Activated CD8-positive, alpha-beta memory T cell treated with anti-CD3 and anti-CD28 coated beads, Interleukin-2, amount 50 U/mL, for 4 hours (primary cell): ENCODE measurements at regions not wholly inside any gene's neighbourhood (a gene's known extent, or its start where the extent isn't known, plus 50 kb on each side); places are given as distances from the start of the nearest gene placed in this dataset.

Source experiments
- DNase-seq: peaks from one replicate; pipeline ENCODE4 v3.0.0-alpha.2; 2020

DNA sequence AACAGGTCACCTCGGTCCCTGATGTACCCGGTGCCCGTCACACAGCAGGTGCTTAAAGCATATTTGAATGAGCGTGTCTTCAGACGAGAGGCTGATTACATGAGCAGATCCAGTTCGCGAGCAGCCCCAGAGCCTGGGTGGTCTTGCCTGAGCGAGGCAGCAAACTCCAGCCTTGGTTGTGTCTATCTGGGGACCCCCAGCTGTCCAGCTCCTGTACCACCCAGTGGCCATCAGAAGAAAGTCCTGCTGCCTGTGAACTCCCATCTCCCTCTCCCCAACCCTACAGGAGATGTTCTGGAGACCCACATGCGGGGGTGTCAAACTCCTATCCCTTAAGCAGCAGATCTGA is 174.2 kb downstream of the PHETA1 start:
- no peak for DNase-seq

DNA sequence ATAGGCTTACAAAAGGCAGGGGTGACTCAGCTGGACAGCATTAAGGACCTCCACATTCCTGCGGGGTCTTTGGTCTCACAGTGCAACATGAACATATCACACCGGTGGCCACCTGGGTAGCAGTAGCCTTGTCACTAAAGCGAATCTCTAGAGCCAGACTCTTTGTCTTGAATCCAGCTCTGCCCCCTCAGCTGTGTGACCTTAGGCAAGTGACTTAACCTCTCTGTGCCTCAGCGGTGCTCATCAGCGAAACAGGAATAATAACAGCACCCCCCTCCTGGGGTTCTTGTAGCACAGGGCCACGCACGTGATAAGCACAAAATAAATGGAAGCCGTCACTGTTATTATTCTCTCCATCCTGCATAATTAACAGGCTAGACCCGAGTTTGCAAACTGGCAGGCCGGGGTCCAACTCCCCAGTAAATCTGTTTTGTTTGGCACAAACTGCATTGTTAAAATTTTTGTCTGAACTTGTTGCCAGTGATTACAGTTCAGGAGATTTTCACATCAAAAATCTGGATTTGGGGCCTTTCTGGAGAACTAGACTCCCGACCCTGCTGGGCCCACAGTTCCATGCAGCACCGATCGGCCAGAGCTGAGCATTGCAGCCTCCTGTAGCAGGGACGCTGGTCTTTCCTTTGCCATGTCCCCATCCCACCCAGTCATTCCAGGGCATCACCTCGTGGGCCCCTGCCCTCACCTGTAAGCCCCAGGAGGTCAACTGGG is 174.8 kb downstream of the PHETA1 start:
- DNase-seq = no peak

DNA sequence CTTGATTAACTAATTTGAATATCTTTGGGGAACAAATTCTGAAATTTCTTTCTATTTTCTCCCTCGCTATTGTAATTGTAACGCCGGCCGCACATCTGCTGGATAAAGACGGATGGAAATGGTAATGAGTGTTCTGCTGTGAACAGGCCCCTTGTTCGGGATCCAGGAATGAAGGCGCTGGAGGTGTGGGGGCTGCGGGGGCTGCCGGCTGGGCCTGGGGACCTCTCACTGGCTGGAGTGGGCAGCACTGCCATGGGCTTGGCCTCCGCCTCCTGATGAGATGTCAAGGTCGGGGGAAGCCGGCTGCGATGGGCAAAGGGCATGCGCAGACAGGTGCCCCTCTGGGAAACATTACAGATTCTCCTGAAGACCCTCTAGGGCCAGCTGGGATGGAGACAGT is 175.4 kb downstream of the PHETA1 start:
- no peak for DNase-seq

DNA sequence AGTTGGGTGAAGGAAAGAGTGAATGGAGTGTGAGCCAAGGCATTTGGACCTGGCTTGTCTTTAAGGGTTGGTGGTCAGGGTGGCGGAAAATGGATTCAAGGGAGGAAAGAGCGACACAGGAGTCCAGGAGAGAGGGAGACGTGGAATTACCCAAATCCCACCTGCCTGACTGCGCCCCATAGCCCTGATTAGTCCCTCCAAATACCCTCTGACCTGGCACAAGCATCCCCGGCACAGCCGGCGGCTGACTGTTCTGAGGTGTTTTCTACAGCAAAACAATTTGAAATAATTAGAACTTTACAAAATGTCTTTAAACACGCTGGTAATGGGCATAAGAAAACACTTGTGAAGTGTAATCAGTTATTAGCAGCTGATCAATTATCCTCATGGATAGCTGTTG is 175.8 kb downstream of the PHETA1 start:
- no peak for DNase-seq

DNA sequence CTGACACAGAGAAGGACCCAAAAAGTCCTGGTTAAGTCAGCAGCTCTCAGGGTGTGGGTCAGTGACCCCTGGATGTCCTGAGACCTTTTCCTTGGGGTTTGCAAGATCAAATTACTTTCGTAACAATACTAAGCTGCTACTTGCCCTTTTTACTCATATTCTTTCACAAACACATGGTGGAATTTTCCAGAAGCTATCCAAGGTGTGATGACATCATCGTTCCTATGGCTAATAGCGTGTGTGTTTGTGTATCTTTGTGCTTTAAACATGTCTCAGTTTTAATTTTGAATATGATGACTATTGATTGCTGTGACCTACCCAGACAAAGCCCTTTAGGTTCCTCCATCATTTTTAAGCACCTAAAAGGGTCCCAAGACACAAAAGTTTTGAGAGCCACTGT is 176.2 kb downstream of the PHETA1 start:
- no peak for DNase-seq

DNA sequence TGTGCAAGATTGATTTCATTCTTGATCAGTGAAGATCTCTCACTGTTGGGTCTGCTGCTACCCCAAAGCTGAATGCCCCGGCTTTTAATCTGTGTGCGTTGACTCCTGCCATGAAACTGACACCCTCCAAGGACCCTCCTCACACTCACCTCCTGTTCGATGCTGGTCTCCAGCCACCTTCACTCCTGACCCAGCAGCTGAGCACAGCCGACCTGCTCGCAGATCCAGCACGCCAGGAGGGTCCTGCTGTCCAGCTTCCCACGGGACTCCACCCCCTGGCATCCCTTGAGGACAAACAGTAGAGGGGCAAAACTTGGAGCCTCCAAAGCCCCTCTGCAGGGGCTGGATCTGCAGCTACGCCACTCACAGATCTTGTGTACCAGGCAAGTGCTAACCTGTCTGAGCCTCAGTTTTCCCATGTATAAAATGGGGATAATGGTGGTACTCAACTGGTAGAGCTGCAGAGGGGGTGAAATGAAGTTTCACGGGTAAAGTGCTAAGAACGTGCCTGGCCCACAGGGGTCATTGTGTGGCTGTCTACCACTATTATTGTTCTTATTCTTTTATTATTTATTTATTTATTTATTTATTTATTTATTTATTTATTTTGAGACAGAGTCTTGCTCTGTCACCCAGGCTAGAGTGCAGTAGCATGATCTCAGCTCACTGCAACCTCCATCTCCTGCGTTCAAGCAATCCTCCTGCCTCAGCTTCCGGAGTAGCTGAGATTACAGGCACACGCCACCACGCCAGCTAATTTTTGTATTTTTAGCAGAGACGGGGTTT is 178.0 kb downstream of the PHETA1 start:
- no peak for DNase-seq

DNA sequence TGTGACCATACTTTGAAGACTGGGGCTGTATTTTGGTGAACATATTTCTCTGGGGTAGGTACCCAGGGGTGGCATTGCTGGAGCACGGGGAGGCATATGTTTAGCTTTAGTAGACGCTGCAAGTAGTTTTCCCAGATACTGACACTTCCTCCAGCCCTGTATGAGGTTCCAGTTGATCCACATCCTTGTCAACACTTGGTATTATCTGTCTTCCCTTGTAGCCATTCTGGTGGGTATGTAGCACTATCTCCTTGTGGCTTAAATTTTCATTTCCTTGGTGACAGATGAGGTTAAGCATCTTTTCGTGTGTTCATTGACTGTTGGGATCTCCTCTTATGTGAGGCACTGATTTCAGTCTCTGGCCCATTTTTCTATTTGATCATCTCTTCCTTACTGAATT is 179.1 kb downstream of the PHETA1 start:
- DNase-seq = no peak

GRCh38 chr12:111188436-111188835 is 180.5 kb downstream of the PHETA1 start:
- no peak for DNase-seq

GRCh38 chr12:111186347-111186746 is 182.5 kb downstream of the PHETA1 start:
- DNase-seq = no peak

- DNase-seq = no peak
Observed at GRCh38 chr12:111185889-111186227, 183.0 kb downstream of the PHETA1 start.

- DNase-seq = no peak
Observed at GRCh38 chr12:111185206-111185888, 183.5 kb downstream of the PHETA1 start.

- DNase-seq = no peak
Observed at GRCh38 chr12:111184161-111184560, 184.7 kb downstream of the PHETA1 start.

DNA sequence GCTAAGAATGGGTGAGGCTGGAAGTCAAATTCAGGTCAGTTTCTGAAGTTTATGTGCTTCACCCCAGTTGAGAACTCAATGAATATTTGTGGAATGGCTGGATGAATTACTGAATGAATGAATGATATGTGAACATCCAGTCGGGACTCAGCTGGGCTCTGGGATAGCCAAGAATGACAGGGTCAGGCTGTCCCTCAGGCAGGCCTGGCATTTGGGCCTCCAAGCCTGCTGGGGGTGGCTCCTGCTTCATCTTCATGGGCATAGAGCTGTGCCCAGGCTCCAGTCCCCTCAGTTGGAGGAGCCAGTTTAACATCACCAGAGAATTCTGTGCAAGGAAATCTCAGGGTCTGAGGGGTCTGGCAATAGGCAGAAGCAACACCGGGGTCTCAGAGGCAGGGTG is 185.8 kb downstream of the PHETA1 start:
- DNase-seq = no peak

DNA sequence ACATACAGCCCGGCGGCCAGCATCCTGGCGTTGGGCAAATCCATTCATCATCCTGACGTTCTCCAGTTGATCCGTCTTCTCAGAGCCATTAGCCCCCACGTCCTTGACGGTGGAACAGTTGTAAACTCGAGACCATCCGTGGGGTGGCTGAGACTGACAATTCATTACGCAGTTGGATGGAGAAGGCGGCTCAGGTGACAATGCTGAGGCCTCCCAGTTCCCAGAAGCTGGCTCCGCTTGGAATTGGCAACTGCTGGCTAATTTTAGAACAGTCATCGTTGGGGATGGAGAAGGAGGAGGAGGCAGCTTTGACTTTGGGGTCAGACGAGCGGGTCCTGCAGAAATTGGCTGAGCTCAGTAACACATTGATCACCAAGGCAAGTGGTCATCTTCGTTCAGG is 186.5 kb downstream of the PHETA1 start:
- no peak for DNase-seq

DNA sequence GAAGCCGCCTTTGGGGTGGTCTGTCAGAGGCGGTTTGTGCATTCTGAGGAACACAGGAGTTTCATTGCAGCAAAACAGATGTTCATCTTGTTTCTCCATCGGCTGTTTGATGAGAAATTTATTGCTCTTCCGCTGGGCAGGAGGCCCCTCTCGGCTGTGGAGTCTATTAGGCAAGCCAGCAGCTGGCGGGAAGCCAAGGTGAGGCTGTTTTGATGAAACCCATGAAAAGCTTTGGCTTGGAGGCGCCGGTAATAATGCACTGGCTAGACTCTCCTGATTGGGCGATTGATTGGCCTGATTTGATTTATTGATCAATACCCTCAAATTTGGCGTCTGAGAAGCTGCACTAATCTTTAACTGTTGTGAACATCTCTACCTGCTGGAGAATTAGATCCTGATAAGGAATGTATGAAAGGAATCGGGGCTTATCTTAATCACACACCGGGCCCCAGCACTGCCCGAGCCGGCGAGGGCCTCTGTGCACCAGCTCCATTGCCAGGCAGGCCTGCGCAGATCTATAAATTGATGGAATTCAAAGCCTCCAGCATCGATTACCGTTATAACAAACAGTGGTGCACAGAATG is 187.7 kb downstream of the PHETA1 start:
- no peak for DNase-seq

GRCh38 chr12:111180426-111181142 is 188.3 kb downstream of the PHETA1 start:
- DNase-seq = no peak

DNA sequence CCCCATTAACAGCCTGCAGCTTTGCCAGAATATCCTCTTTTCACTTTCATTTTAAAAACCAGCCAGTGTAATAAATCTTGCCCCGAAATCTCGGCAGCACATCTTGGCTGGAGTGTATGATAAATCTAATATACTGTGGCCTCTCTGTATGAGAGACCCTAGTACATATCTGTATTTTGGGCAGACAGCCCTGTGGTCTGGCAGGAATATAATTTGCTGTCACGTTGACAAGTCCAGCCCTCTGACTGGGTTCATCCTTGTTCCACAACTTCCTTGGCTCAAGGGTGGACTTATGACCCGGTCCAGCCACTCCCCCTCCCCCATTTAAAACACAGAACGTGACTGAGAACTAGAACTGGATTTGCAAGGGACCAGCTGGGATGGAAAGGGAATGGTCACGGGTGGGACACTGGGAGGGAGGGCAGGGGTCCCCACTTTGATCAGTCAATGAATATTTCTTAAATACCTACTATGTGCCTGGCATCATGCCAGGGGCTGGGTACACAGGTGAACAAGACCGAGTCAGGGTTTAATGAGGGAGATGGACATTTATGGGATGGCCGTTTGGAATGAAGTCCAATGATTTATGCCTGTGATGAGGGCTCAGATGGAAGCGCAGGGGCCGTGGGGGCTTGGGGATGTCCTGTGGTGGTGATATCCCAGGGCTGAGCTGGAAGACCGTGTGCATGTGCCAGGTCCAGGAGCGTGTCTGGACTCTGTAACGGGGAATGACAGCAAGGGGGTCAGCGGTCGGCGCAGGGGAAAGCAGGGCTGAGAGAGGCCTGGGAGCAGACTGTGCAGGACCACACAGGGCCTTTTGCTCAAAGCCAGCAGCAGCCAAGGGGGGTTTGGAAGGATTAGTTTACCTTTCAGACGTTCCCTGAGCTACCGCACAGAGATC is 190.5 kb downstream of the PHETA1 start:
- DNase-seq = no peak

DNA sequence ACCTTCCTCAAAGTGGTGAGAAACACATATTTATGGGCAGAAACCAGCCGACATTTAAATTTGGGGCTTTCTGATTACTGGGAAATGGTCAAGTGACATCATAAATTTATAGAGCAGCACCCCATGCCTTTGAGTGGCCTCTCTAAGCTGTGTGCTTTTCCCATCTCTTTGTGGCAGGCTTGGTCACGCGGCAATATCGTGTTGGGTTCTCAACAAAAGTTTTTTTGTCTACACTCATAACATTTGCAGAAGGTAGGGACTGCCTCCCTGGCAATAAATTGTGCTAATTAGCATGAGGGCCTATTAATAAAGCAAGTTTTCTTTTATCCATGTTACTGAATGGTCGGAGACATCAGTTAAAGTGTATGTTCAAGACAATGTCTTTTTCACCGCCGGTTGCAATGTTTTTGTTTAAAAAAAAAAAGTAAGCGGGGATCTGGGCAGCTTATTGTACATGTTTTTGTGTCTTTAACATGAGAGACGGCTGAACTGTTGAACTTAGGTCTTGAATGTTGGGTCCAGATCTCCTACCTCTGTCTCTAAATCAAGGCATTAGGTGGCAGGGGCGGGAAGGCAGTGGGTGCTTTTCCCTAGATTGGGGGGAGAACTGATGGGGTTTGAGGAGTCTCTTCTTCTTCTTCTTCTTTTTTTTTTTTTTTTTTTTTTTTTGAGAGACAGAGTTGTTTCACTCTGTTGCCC is 193.3 kb downstream of the PHETA1 start:
- no peak for DNase-seq

DNA sequence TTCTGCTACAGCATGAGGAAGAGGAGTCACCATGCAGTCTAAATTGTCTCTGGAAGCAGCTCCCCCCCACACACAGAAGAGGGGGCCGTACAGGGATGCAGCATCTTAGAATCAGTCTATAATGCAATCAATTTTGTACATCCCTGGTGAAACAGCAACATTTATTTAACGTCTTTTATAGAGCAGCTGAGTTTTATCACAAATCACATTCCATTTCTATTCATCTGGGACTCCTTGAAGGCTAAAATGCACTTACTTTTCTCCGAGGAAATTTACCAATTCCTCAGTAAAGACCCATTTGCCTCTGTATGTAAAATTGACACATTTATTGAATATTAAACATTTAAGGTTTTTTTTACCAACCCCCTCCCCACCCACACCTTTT is 193.9 kb downstream of the PHETA1 start:
- no peak for DNase-seq

GRCh38 chr12:111174251-111174960 is 194.5 kb downstream of the PHETA1 start:
- no peak for DNase-seq

DNA sequence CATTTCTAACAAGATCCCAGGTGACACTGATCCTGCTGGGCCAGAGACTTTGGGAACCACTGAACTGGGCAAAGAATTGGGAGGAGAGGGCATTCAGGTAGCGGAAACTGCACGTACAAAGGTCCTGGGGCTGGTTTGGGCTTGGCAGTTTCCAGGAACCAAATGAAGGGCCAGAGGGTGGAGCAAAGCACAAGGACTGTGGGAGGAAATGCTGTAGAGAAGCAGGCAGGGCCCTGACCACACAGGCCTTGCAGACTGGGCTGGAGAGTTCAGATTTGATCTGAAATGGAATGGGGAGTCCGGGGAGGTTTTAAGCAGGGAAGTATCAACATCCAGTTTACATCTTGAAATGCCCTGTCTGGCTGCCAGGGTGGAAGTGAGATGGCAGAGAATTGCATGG is 195.1 kb downstream of the PHETA1 start:
- no peak for DNase-seq
